GM12892 (cell line): ENCODE measurements at regions not wholly inside any gene's neighbourhood (a gene's known extent, or its start where the extent isn't known, plus 50 kb on each side); places are given as distances from the start of the nearest gene placed in this dataset.

Experiments
- POLR2A ChIP-seq: IDR thresholded peaks from 2 replicates; pipeline ENCODE4 v1.6.1; 2011; ENCODE audit warnings: low read depth, low read length, control low read depth
- POLR2AphosphoS5 ChIP-seq: IDR thresholded peaks from 2 replicates; pipeline ENCODE4 v1.6.1; 2011; ENCODE audit warnings: low read depth, low read length, control low read depth
- TAF1 ChIP-seq: IDR thresholded peaks from 2 replicates; pipeline ENCODE4 v1.6.1; 2011; ENCODE audit warnings: low read depth, mild to moderate bottlenecking, control low read depth, low read length, borderline replicate concordance

- TF ChIP-seq POLR2AphosphoS5 (no peak), POLR2A (no peak), TAF1 (no peak)
These were observed 424.0 kb upstream of the BRINP1 start for GRCh38 chr9:119793218-119793617.
